Activated CD4-positive, alpha-beta T cell treated with anti-CD3 and anti-CD28 coated beads for 36 hours (primary cell): ENCODE measurements at regions not wholly inside any gene's neighbourhood (a gene's known extent, or its start where the extent isn't known, plus 50 kb on each side); places are given as distances from the start of the nearest gene placed in this dataset.

ENCODE experiments used
- ATAC-seq: fragments of 200-7000 bp; cut with Tn5 transposase; one replicate; pipeline ENCODE4 v1.10.0; 2021; ENCODE audit warnings: mild to moderate bottlenecking, moderate library complexity
- CTCF ChIA-PET: fragments of 350-600 bp; sonication (Branson Sonifier 250); formaldehyde crosslinking; loops from one replicate; lab custom pipeline; 2021; ENCODE audit warnings: antibody characterized with exemption; lab: Charles Lee
- POLR2A ChIA-PET: fragments of 350-600 bp; sonication (Branson Sonifier 250); formaldehyde crosslinking; loops from one replicate; lab custom pipeline; 2021; ENCODE audit warnings: antibody characterized with exemption, inconsistent platforms; lab: Charles Lee
- DNase-seq: peaks from one replicate; pipeline ENCODE4 v3.0.0-alpha.2; 2020
- H3K27ac Mint-ChIP-seq: one replicate; pipeline ENCODE4 v1.8.0; 2021; ENCODE audit warnings: mixed read lengths
- H3K27me3 Mint-ChIP-seq: one replicate; pipeline ENCODE4 v1.8.0; 2021; ENCODE audit warnings: mixed read lengths
- H3K36me3 Mint-ChIP-seq: one replicate; pipeline ENCODE4 v1.8.0; 2021; ENCODE audit warnings: low read depth, mixed read lengths
- H3K4me1 Mint-ChIP-seq: one replicate; pipeline ENCODE4 v1.8.0; 2021; ENCODE audit warnings: mixed read lengths
- H3K4me3 Mint-ChIP-seq: one replicate; pipeline ENCODE4 v1.8.0; 2021; ENCODE audit warnings: mild to moderate bottlenecking, moderate library complexity, mixed read lengths
- H3K9me3 Mint-ChIP-seq: one replicate; pipeline ENCODE4 v1.8.0; 2021; ENCODE audit warnings: low read depth, mixed read lengths
- intact Hi-C, 2 experiments: fragments of 100-400 bp; cut with DNase I in 1 of 2; cut with micrococcal nuclease in 1 of 2; formaldehyde crosslinking; loops; one replicate each; pipeline versions ENCODE4 v1.14.2 to v1.15.1; 2022 to 2024; cut with DNase I, micrococcal nuclease

GRCh38 chr10:123555616-123556015 is 110.5 kb upstream of the GPR26 start:
- POLR2A ChIA-PET, result no interaction called here
- intact Hi-C loops, result loop anchor here in 1 of 2 experiments (5.0 kb wide), 3 partner anchors 168 to 1258 kb away; no protein-coding TSS in a partner anchor
- DNase-seq, result no peak
- Mint-ChIP-seq H3K36me3 (no peaks in the 10 kb centered on the region), H3K27ac (no peak overlapping the region), H3K4me3 (no peak overlapping the region), H3K27me3 (peaks cover 17% of the 10 kb centered on the region), H3K9me3 (no peaks in the 10 kb centered on the region), H3K4me1 (no peaks in the 10 kb centered on the region)
- ATAC-seq, result no peak
- CTCF ChIA-PET, result no interaction called here

- ChIA-PET POLR2A (no interaction called here), CTCF (no interaction called here)
- Mint-ChIP-seq H3K27ac (no peak overlapping the region), H3K4me1 (no peaks in the 10 kb centered on the region), H3K27me3 (peaks cover 19% of the 10 kb centered on the region), H3K4me3 (no peak overlapping the region), H3K9me3 (no peaks in the 10 kb centered on the region), H3K36me3 (no peaks in the 10 kb centered on the region)
- intact Hi-C loops, result loop anchor here in 1 of 2 experiments (5.0 kb wide), 3 partner anchors 169 to 1259 kb away; no protein-coding TSS in a partner anchor
- ATAC-seq, result no peak
- DNase-seq, result no peak
Measured at GRCh38 chr10:123556049-123556448, 110.1 kb upstream of the GPR26 start.

- CTCF ChIA-PET, result no interaction called here
- H3K9me3 Mint-ChIP-seq, result no peaks in the 10 kb centered on the region
- H3K27me3 Mint-ChIP-seq, result peaks cover 15% of the 10 kb centered on the region
- no peaks in the 10 kb centered on the region for H3K4me1 Mint-ChIP-seq
- ATAC-seq, result no peak
- H3K27ac Mint-ChIP-seq, result no peak overlapping the region
- intact Hi-C loops, result loop anchor here in 1 of 2 experiments (5.0 kb wide), 3 partner anchors 169 to 1259 kb away; no protein-coding TSS in a partner anchor
- DNase-seq, result no peak
- POLR2A ChIA-PET, result no interaction called here
- H3K36me3 Mint-ChIP-seq, result no peaks in the 10 kb centered on the region
- no peak overlapping the region for H3K4me3 Mint-ChIP-seq
Measured at GRCh38 chr10:123556736-123557135, 109.4 kb upstream of the GPR26 start.

- CTCF ChIA-PET, result interaction anchor here (0.7 to 1.6 kb wide), 4 partner anchors 252 to 1324 kb away, joined by 3 to 8 read pairs (median 3); no protein-coding TSS in a partner anchor
- no peak overlapping the region for H3K27ac Mint-ChIP-seq
- POLR2A ChIA-PET, result no interaction called here
- no peaks in the 10 kb centered on the region for H3K36me3 Mint-ChIP-seq
- H3K9me3 Mint-ChIP-seq, result no peaks in the 10 kb centered on the region
- H3K4me1 Mint-ChIP-seq, result no peaks in the 10 kb centered on the region
- peaks cover 15% of the 10 kb centered on the region for H3K27me3 Mint-ChIP-seq
- intact Hi-C loops, result loop anchor here (2.0 to 5.0 kb wide), 4 partner anchors 170 to 1260 kb away; no protein-coding TSS in a partner anchor
- H3K4me3 Mint-ChIP-seq, result no peak overlapping the region
- ATAC-seq (no peak), DNase-seq (no peak)
Measured at GRCh38 chr10:123557366-123558108, 108.6 kb upstream of the GPR26 start.

- intact Hi-C loops, result loop anchor here (1.0 to 5.0 kb wide), 7 partner anchors 171 to 1261 kb away; no protein-coding TSS in a partner anchor
- ChIA-PET POLR2A (no interaction called here), CTCF (interaction anchor here (0.6 to 1.6 kb wide), 5 partner anchors 402 to 830 kb away, joined by 3 to 8 read pairs (median 4); no protein-coding TSS in a partner anchor)
- DNase-seq (no peak), ATAC-seq (no peak)
- H3K27me3 Mint-ChIP-seq, result peaks cover 15% of the 10 kb centered on the region
- no peak overlapping the region for H3K4me3 Mint-ChIP-seq
- H3K9me3 Mint-ChIP-seq, result no peaks in the 10 kb centered on the region
- no peaks in the 10 kb centered on the region for H3K4me1 Mint-ChIP-seq
- no peak overlapping the region for H3K27ac Mint-ChIP-seq
- no peaks in the 10 kb centered on the region for H3K36me3 Mint-ChIP-seq
Measured at GRCh38 chr10:123558651-123559050, 107.5 kb upstream of the GPR26 start.

GRCh38 chr10:123559066-123559822 is 106.9 kb upstream of the GPR26 start:
- H3K27ac Mint-ChIP-seq, result no peak overlapping the region
- no peaks in the 10 kb centered on the region for H3K4me1 Mint-ChIP-seq
- no peaks in the 10 kb centered on the region for H3K9me3 Mint-ChIP-seq
- CTCF ChIA-PET, result interaction anchor here (0.7 to 1.6 kb wide), 6 partner anchors 11 to 516 kb away, joined by 3 to 8 read pairs (median 4); no protein-coding TSS in a partner anchor
- POLR2A ChIA-PET, result no interaction called here
- peaks cover 15% of the 10 kb centered on the region for H3K27me3 Mint-ChIP-seq
- intact Hi-C loops, result loop anchor here (1.0 to 5.0 kb wide), 7 partner anchors 172 to 1262 kb away; no protein-coding TSS in a partner anchor
- peak; percentile 79 for DNase-seq
- no peaks in the 10 kb centered on the region for H3K36me3 Mint-ChIP-seq
- H3K4me3 Mint-ChIP-seq, result no peak overlapping the region
- ATAC-seq, result peak; percentile 70

- ChIA-PET CTCF (interaction anchor here (0.7 to 1.5 kb wide), 3 partner anchors 12 to 426 kb away, joined by 3 to 4 read pairs (median 3); no protein-coding TSS in a partner anchor), POLR2A (no interaction called here)
- intact Hi-C loops, result loop anchor here (1.0 to 5.0 kb wide), 7 partner anchors 172 to 1262 kb away; no protein-coding TSS in a partner anchor
- Mint-ChIP-seq H3K4me1 (no peaks in the 10 kb centered on the region), H3K4me3 (no peak overlapping the region), H3K36me3 (no peaks in the 10 kb centered on the region), H3K9me3 (no peaks in the 10 kb centered on the region), H3K27ac (no peak overlapping the region), H3K27me3 (peaks cover 15% of the 10 kb centered on the region)
- DNase-seq (no peak), ATAC-seq (no peak)
Measured at GRCh38 chr10:123559823-123560092, 106.4 kb upstream of the GPR26 start.

- Mint-ChIP-seq H3K27ac (no peak overlapping the region), H3K4me3 (no peak overlapping the region), H3K4me1 (no peaks in the 10 kb centered on the region), H3K36me3 (no peaks in the 10 kb centered on the region), H3K27me3 (peaks cover 15% of the 10 kb centered on the region), H3K9me3 (no peaks in the 10 kb centered on the region)
- intact Hi-C loops, result no loop called here
- DNase-seq, result no peak
- POLR2A ChIA-PET, result no interaction called here
- CTCF ChIA-PET, result interaction anchor here (0.6 to 1.5 kb wide), 6 partner anchors 13 to 837 kb away, joined by 3 to 4 read pairs (median 3); no protein-coding TSS in a partner anchor
- ATAC-seq, result no peak
Measured at GRCh38 chr10:123560301-123561140, 105.6 kb upstream of the GPR26 start.

- no peaks in the 10 kb centered on the region for H3K36me3 Mint-ChIP-seq
- CTCF ChIA-PET, result interaction anchor here (0.7 to 1.5 kb wide), 3 partner anchors 428 to 837 kb away, joined by 3 to 4 read pairs (median 4); no protein-coding TSS in a partner anchor
- H3K27ac Mint-ChIP-seq, result no peak overlapping the region
- intact Hi-C loops, result no loop called here
- no peak overlapping the region for H3K4me3 Mint-ChIP-seq
- ATAC-seq, result no peak
- DNase-seq, result no peak
- H3K9me3 Mint-ChIP-seq, result no peaks in the 10 kb centered on the region
- POLR2A ChIA-PET, result no interaction called here
- no peaks in the 10 kb centered on the region for H3K4me1 Mint-ChIP-seq
- H3K27me3 Mint-ChIP-seq, result peaks cover 13% of the 10 kb centered on the region
Measured at GRCh38 chr10:123561141-123561440, 105.1 kb upstream of the GPR26 start.

GRCh38 chr10:123562387-123562786 is 103.8 kb upstream of the GPR26 start:
- Mint-ChIP-seq H3K4me3 (no peak overlapping the region), H3K36me3 (no peaks in the 10 kb centered on the region), H3K9me3 (no peaks in the 10 kb centered on the region), H3K27ac (no peak overlapping the region), H3K4me1 (no peaks in the 10 kb centered on the region), H3K27me3 (peaks cover 16% of the 10 kb centered on the region)
- ATAC-seq, result no peak
- intact Hi-C loops, result no loop called here
- no peak for DNase-seq
- ChIA-PET CTCF (interaction anchor here (1.0 kb wide), 1 partner anchor 519 kb away, joined by 5 read pairs; no protein-coding TSS in a partner anchor), POLR2A (no interaction called here)
